HCT116 (cell line): ENCODE measurements at regions not wholly inside any gene's neighbourhood (a gene's known extent, or its start where the extent isn't known, plus 50 kb on each side); places are given as distances from the start of the nearest gene placed in this dataset.

ENCODE experiments used
- ATAC-seq: fragments of 200-7000 bp; cut with Tn5 transposase; 2 replicates; pipeline ENCODE4 v1.9.1; 2020; ENCODE audit warnings: mild to moderate bottlenecking, moderate library complexity
- BruUV-seq: library from RNA; stranded (reverse); fragments of 400-500 nt; replicated peaks from 2 replicates; lab custom pipeline; 2021; lab: Mats Ljungman, UMichigan
- CTCF ChIA-PET: fragments of 300-600 bp; sonication (Branson Sonifier 250); formaldehyde crosslinking; loops from one replicate; lab custom pipeline; 2021; ENCODE audit warnings: antibody characterized with exemption; lab: Charles Lee
- POLR2A ChIA-PET: fragments of 300-600, 350-600 bp; sonication (Branson Sonifier 250); formaldehyde crosslinking; loops from one replicate; lab custom pipeline; 2021; ENCODE audit warnings: antibody characterized with exemption; lab: Charles Lee
- RAD21 ChIA-PET, 2 experiments: fragments of 300-600 bp; sonication (Branson Sonifier 250); formaldehyde crosslinking; loops; one replicate each; lab custom pipeline; 2023; ENCODE audit warnings: low total read pairs in 2 of 2; ENCODE audit not compliant: uncharacterized antibody in 2 of 2, unreplicated experiment in 2 of 2, low non-redundant PET in 1 of 2; lab: Charles Lee
- DNase-seq: peaks from one replicate; pipeline ENCODE4 v3.0.0-alpha.2; 2010; ENCODE audit warnings: low read depth, low spot score
- H2AFZ ChIP-seq: fragments of 200-600 bp; shearing (Covaris generic), sonication (generic); 2 replicates; pipeline ENCODE4 v1.6.1; 2017; ENCODE audit warnings: low read depth, mixed run types, mixed read lengths, antibody characterized with exemption, low read length; ENCODE audit not compliant: poor library complexity, severe bottlenecking
- H3K27ac ChIP-seq: 2 replicates; pipeline ENCODE4 v1.5.1; 2012; ENCODE audit warnings: low read depth, low read length
- H3K27me3 ChIP-seq: fragments of 200-600 bp; sonication (generic); 2 replicates; pipeline ENCODE4 v1.6.1; 2016; ENCODE audit warnings: mixed run types, low read length, mixed read lengths; ENCODE audit not compliant: insufficient read depth
- H3K36me3 ChIP-seq, 2 experiments: fragments of 200-500 bp in 1 of 2; fragments of 200-600 bp in 1 of 2; sonication (Bioruptor generic) in 1 of 2; sonication (generic) in 1 of 2; 2 replicates each; pipeline versions ENCODE4 v1.5.1 to v1.6.1; 2014 to 2016; ENCODE audit warnings: low read length in 2 of 2, inconsistent platforms in 1 of 2, mixed read lengths in 1 of 2, mixed run types in 1 of 2; ENCODE audit not compliant: insufficient read depth in 2 of 2, control insufficient read depth in 1 of 2
- H3K4me1 ChIP-seq, 2 experiments: fragments of 200-600 bp in 1 of 2; sonication (generic) in 1 of 2; 2 replicates each; pipeline versions ENCODE4 v1.5.1 to v1.6.1; 2012 to 2017; ENCODE audit warnings: low read length in 2 of 2, inconsistent platforms in 1 of 2, mild to moderate bottlenecking in 1 of 2, mixed read lengths in 1 of 2, mixed run types in 1 of 2, moderate library complexity in 1 of 2; ENCODE audit not compliant: insufficient read depth in 2 of 2, control insufficient read depth in 1 of 2
- H3K4me2 ChIP-seq: fragments of 200-600 bp; sonication (generic); 2 replicates; pipeline ENCODE4 v1.6.1; 2017; ENCODE audit warnings: mixed run types, low read length, mixed read lengths
- H3K4me3 ChIP-seq, 2 experiments: fragments of 200-600 bp in 1 of 2; sonication (generic) in 1 of 2; replicated peaks in 1 of 2; 2 replicates each; pipeline ENCODE4 v1.5.1; 2011 to 2016; ENCODE audit warnings: low read length in 2 of 2, control low read depth in 1 of 2, low read depth in 1 of 2, mild to moderate bottlenecking in 1 of 2, mixed read lengths in 1 of 2, mixed run types in 1 of 2
- H3K79me2 ChIP-seq: fragments of 200-600 bp; sonication (generic); 2 replicates; pipeline ENCODE4 v1.6.1; 2017; ENCODE audit warnings: mild to moderate bottlenecking, mixed run types, low read length, moderate library complexity, mixed read lengths; ENCODE audit not compliant: insufficient read depth
- H3K9ac ChIP-seq: fragments of 200-600 bp; sonication (generic); 2 replicates; pipeline ENCODE4 v1.6.1; 2016; ENCODE audit warnings: low read length, mixed read lengths
- H3K9me2 ChIP-seq: fragments of 200-600 bp; sonication (generic), shearing (Covaris generic); 2 replicates; pipeline ENCODE4 v1.6.1; 2017; ENCODE audit warnings: mixed run types, mild to moderate bottlenecking, moderate library complexity; ENCODE audit not compliant: insufficient read depth
- H3K9me3 ChIP-seq, 2 experiments: fragments of 200-500 bp in 1 of 2; fragments of 200-600 bp in 1 of 2; sonication (Bioruptor generic) in 1 of 2; sonication (generic) in 1 of 2; 2 replicates each; pipeline ENCODE4 v1.6.1; 2014 to 2017; ENCODE audit warnings: low read length in 2 of 2, mixed read lengths in 2 of 2, inconsistent platforms in 1 of 2, low read depth in 1 of 2, mild to moderate bottlenecking in 1 of 2, mixed run types in 1 of 2, moderate library complexity in 1 of 2; ENCODE audit not compliant: control insufficient read depth in 1 of 2, insufficient read depth in 1 of 2
- H4K20me1 ChIP-seq: fragments of 200-600 bp; sonication (generic), shearing (Covaris generic); 2 replicates; pipeline ENCODE4 v1.6.1; 2017; ENCODE audit warnings: mixed run types, mild to moderate bottlenecking, moderate library complexity; ENCODE audit not compliant: insufficient read depth
- CBX3 ChIP-seq: IDR thresholded peaks from 2 replicates; pipeline ENCODE4 v1.6.1; 2012; ENCODE audit warnings: low read depth
- EGR1 ChIP-seq: IDR thresholded peaks from 2 replicates; pipeline ENCODE4 v1.6.1; 2012; ENCODE audit warnings: low read depth
- EZH2 ChIP-seq: fragments of 200-600 bp; sonication (generic); IDR thresholded peaks from 2 replicates; pipeline ENCODE4 v1.6.1; 2017; ENCODE audit warnings: antibody characterized with exemption, mixed run types
- EZH2phosphoT487 ChIP-seq: fragments of 200-600 bp; IDR thresholded peaks from 2 replicates; pipeline ENCODE4 v1.6.1; 2018; ENCODE audit warnings: antibody characterized with exemption, borderline replicate concordance
- FOSL1 ChIP-seq: IDR thresholded peaks from 2 replicates; pipeline ENCODE4 v1.6.1; 2012; ENCODE audit warnings: low read depth
- JUND ChIP-seq: IDR thresholded peaks from 2 replicates; pipeline ENCODE4 v1.6.1; 2012
- POLR2A ChIP-seq: IDR thresholded peaks from 2 replicates; pipeline ENCODE4 v1.7.0; 2011; ENCODE audit warnings: borderline replicate concordance; ENCODE audit not compliant: insufficient read depth, insufficient read length; ENCODE audit errors: extremely low read depth
- SIN3A ChIP-seq: IDR thresholded peaks from 2 replicates; pipeline ENCODE4 v1.6.1; 2012; ENCODE audit warnings: low read depth
- SP1 ChIP-seq: IDR thresholded peaks from 2 replicates; pipeline ENCODE4 v1.6.1; 2012; ENCODE audit warnings: low read depth
- TCF7L2 ChIP-seq: IDR thresholded peaks from 2 replicates; pipeline ENCODE4 v1.7.0; 2011; ENCODE audit warnings: borderline replicate concordance, inconsistent platforms; ENCODE audit not compliant: insufficient read depth, insufficient read length; ENCODE audit errors: extremely low read depth
- ZFX ChIP-seq: fragments of 450-650 bp; IDR thresholded peaks from 2 replicates; pipeline ENCODE4 v1.6.1; 2017
- intact Hi-C: fragments of 100-400 bp; cut with micrococcal nuclease; formaldehyde crosslinking; loops from 2 replicates; pipeline ENCODE4 v1.10.0; 2022
- TF ChIP-seq, protein P1 (sequence below): IDR thresholded peaks from 2 replicates; pipeline ENCODE4 v1.6.1; 2012
- TF ChIP-seq, protein P2 (sequence below): IDR thresholded peaks from 2 replicates; pipeline ENCODE4 v1.6.1; 2011; ENCODE audit warnings: mild to moderate bottlenecking, low read length, moderate library complexity; ENCODE audit not compliant: insufficient replicate concordance; ENCODE audit errors: extremely low read depth

DNA sequence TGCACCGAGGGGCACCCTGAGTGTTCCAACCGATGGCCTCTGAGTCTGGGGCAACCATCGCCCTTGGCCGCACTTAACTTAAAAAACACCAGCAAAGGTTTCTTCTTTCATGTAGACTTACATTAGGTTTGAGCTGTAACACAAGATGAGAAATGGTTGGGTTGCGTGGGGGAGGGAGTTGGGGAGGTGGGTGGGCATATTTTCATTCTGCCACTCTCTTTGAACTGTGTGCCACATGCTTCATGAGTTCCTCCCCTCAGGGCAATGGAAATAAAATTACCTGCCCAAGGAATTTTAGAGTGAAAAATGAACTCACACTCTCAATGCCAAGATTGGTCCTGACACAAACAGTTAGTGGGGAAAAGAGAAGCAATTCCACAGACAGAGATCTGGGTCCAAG, 430.1 kb upstream of the USP24 start:
- H3K9me3 ChIP-seq = no peaks in the 10 kb centered on the region
- POLR2A ChIA-PET = no interaction called here
- no peaks in the 10 kb centered on the region for H3K27me3 ChIP-seq
- no peaks in the 10 kb centered on the region for H3K9me2 ChIP-seq
- no peak for ATAC-seq
- no peak overlapping the region for H3K9ac ChIP-seq
- H3K79me2 ChIP-seq = no peaks in the 10 kb centered on the region
- no peaks in the 10 kb centered on the region for H3K36me3 ChIP-seq
- CTCF ChIA-PET = no interaction called here
- no peak overlapping the region for H2AFZ ChIP-seq
- TF ChIP-seq ZFX (no peak), EGR1 (no peak), EZH2phosphoT487 (no peak), POLR2A (no peak), CBX3 (no peak), TCF7L2 (no peak), SIN3A (no peak), SP1 (no peak), FOSL1 (no peak), JUND (no peak), EZH2 (no peak)
- TF ChIP-seq, protein P1, sequence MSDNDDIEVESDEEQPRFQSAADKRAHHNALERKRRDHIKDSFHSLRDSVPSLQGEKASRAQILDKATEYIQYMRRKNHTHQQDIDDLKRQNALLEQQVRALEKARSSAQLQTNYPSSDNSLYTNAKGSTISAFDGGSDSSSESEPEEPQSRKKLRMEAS = no peak
- TF ChIP-seq, protein P2, sequence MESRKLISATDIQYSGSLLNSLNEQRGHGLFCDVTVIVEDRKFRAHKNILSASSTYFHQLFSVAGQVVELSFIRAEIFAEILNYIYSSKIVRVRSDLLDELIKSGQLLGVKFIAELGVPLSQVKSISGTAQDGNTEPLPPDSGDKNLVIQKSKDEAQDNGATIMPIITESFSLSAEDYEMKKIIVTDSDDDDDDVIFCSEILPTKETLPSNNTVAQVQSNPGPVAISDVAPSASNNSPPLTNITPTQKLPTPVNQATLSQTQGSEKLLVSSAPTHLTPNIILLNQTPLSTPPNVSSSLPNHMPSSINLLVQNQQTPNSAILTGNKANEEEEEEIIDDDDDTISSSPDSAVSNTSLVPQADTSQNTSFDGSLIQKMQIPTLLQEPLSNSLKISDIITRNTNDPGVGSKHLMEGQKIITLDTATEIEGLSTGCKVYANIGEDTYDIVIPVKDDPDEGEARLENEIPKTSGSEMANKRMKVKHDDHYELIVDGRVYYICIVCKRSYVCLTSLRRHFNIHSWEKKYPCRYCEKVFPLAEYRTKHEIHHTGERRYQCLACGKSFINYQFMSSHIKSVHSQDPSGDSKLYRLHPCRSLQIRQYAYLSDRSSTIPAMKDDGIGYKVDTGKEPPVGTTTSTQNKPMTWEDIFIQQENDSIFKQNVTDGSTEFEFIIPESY = no peak
- BruUV-seq = no TSS peak
- intact Hi-C loops = no loop called here
- H4K20me1 ChIP-seq = no peaks in the 10 kb centered on the region
- no peak for DNase-seq
- no peaks in the 10 kb centered on the region for H3K4me1 ChIP-seq
- no peak overlapping the region for H3K4me3 ChIP-seq
- no peak overlapping the region for H3K4me2 ChIP-seq
- H3K27ac ChIP-seq = no peak overlapping the region
- RAD21 ChIA-PET = no interaction called here
